LNCaP clone FGC (cell line): ENCODE measurements at regions not wholly inside any gene's neighbourhood (a gene's known extent, or its start where the extent isn't known, plus 50 kb on each side); places are given as distances from the start of the nearest gene placed in this dataset.

Experiments
- DNase-seq: peaks from one replicate; pipeline ENCODE4 v3.0.0-alpha.2; 2011; ENCODE audit warnings: low read depth
- H3K4me3 ChIP-seq: 2 replicates; pipeline ENCODE4 v1.5.1; 2011; ENCODE audit warnings: mild to moderate bottlenecking, low read depth, low read length, control low read depth
- TF ChIP-seq, protein P1 (sequence below): IDR thresholded peaks from 2 replicates; pipeline ENCODE4 v1.5.1; 2012; ENCODE audit warnings: mild to moderate bottlenecking; ENCODE audit not compliant: control insufficient read depth, insufficient read depth; ENCODE audit errors: extremely low read depth

DNA sequence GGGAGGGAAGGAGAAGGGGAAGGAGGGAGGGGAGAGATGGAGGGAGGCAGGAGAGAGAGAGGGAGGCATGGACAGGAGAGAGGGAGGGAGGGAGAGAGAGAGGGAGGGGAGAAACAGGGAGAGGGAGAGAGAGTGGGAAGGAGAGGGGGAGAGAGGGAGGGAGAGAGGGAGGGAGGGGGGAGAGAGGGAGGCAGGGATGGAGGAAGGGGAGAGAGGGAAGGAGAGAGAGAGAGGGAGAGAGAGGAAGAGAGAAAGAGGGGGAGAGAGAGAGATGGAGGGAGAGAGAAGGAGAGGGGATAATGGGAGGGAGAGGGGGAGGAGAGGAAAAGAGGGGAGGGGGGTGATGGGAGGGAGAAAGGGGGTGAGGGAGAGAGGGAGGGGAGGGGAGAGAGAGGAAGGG, 86.8 kb upstream of the VSTM2B start:
- DNase-seq: no peak
- TF ChIP-seq, protein P1, sequence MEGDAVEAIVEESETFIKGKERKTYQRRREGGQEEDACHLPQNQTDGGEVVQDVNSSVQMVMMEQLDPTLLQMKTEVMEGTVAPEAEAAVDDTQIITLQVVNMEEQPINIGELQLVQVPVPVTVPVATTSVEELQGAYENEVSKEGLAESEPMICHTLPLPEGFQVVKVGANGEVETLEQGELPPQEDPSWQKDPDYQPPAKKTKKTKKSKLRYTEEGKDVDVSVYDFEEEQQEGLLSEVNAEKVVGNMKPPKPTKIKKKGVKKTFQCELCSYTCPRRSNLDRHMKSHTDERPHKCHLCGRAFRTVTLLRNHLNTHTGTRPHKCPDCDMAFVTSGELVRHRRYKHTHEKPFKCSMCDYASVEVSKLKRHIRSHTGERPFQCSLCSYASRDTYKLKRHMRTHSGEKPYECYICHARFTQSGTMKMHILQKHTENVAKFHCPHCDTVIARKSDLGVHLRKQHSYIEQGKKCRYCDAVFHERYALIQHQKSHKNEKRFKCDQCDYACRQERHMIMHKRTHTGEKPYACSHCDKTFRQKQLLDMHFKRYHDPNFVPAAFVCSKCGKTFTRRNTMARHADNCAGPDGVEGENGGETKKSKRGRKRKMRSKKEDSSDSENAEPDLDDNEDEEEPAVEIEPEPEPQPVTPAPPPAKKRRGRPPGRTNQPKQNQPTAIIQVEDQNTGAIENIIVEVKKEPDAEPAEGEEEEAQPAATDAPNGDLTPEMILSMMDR: no peak
- H3K4me3 ChIP-seq: no peak overlapping the region

- TF ChIP-seq, protein P1: no peak
- no peak for DNase-seq
- no peak overlapping the region for H3K4me3 ChIP-seq
Observed at GRCh38 chr19:29439688-29440550, 85.9 kb upstream of the VSTM2B start.

GRCh38 chr19:29442094-29442493, 83.7 kb upstream of the VSTM2B start:
- TF ChIP-seq, protein P1: no peak
- no peak overlapping the region for H3K4me3 ChIP-seq
- DNase-seq: no peak

DNA sequence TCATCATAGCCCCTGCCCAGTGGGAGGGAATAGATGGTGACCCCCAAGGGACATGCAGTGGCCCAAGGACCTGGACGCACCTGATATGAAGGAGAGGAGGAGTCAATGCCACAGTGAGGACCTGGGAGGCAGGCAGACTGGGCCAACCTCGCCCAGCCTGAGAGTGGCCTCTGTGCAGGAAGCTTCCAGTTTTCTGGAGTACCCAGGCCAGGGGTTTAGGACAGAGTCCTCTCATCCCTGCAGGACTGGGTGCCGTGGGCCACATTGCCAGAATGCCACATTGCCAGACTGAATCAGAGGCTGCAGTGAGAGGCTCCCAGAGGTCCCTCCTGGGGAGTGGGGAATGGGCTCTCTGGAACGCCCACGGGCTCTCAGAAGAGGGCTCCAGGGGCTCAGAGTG, 82.9 kb upstream of the VSTM2B start:
- H3K4me3 ChIP-seq: no peak overlapping the region
- TF ChIP-seq, protein P1: no peak
- no peak for DNase-seq

DNA sequence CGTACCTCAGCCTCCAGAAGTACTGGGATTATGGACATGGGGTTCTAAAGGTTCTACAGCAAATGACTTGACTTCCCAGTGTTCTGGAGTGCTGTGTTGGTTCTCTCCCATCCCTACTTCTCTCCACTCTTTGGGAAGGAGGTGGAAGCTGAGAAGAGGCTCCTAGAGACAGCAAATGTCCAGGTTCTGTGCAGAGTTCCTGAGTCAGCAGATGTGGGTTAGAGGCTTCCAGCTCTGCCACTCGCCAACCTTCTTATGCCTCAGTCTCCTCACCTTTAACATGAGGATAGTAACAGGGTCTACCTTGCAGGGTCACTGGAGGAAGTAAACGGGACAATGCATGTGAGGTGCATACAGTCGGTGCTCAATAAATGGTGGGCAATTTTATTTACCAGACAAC, 80.5 kb upstream of the VSTM2B start:
- no peak overlapping the region for H3K4me3 ChIP-seq
- TF ChIP-seq, protein P1: no peak
- no peak for DNase-seq

DNA sequence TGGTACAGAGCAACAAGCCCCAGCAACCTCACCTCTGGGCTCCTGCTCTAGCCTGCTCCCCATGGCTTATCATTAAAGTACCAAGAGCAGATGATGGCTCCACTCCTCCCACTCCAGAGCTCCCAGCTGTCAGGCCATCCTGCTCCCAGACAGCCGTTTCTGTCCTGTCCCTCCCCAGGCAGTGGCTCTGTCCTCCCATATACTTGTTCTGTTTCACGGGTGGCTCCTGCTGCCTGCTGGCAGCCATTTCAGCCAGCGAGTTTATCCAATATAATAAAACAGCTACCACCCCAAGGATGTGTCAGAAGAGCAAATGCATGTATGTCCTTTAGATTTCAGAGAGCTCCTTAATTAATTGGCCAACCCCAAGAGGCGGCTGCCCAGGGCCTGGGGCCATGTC, 79.4 kb upstream of the VSTM2B start:
- DNase-seq: no peak
- H3K4me3 ChIP-seq: no peak overlapping the region
- TF ChIP-seq, protein P1: no peak

DNA sequence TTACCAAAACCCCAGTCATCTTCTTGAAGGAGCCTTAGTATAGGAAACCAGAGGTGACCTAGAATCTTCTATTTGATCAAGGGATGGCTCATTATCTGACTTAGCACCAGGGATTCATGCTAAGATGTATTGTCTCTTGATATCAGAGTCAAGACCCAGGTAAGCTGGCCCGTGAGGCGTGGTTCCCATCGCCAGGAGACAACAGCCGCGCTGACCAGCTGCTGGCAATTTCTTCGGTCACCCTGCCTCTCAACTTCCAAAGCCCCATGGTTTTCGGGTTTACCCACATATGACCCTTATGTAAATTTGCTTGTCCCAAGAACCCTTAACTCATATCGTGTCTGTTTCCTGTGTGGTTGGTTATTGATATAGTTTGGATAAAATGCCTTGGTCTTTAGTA, 77.7 kb upstream of the VSTM2B start:
- no peak overlapping the region for H3K4me3 ChIP-seq
- TF ChIP-seq, protein P1: no peak
- DNase-seq: no peak
